ENCODE measurements at regions not wholly inside any gene's neighbourhood (a gene's known extent, or its start where the extent isn't known, plus 50 kb on each side); places are given as distances from the start of the nearest gene placed in this dataset.
"Not testable (repeated sequence)": the region's sequence is repeated elsewhere in the genome, so short reads cannot be mapped to it uniquely, and the experiment has no call there.

DNA sequence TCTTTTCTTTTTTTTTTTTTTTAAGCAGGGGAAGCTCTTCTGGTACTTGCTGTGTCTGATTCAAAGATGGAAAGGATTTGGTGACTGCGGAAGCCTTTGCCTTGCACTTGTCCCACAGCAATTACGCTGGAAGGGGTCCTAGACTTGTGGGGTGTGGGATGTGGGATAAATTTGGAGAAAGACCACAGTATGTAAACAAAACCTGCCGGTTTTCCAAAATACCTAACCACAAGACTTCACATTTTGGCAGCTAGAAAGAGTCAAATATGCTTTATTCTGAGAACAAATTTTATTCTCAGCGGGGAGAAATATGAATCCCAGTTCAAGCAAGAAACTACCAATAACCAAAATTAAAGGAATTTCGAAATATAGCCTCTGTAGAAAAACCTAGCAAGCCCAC lies 176.5 kb downstream of the SPRY2 start:
- Mint-ChIP-seq H3K4me3 (ENCODE audit: unreplicated experiment) (no peak overlapping the region), H3K27ac (ENCODE audit: unreplicated experiment) (no peak overlapping the region), H3K4me1 (ENCODE audit: low read depth) (no peaks in the 10 kb centered on the region), H3K9me3 (ENCODE audit: low read depth) (no peaks in the 10 kb centered on the region), H3K36me3 (ENCODE audit: low read depth) (no peaks in the 10 kb centered on the region), H3K27me3 (ENCODE audit: low read depth) (no peaks in the 10 kb centered on the region)
- TF ChIP-seq, protein P1, sequence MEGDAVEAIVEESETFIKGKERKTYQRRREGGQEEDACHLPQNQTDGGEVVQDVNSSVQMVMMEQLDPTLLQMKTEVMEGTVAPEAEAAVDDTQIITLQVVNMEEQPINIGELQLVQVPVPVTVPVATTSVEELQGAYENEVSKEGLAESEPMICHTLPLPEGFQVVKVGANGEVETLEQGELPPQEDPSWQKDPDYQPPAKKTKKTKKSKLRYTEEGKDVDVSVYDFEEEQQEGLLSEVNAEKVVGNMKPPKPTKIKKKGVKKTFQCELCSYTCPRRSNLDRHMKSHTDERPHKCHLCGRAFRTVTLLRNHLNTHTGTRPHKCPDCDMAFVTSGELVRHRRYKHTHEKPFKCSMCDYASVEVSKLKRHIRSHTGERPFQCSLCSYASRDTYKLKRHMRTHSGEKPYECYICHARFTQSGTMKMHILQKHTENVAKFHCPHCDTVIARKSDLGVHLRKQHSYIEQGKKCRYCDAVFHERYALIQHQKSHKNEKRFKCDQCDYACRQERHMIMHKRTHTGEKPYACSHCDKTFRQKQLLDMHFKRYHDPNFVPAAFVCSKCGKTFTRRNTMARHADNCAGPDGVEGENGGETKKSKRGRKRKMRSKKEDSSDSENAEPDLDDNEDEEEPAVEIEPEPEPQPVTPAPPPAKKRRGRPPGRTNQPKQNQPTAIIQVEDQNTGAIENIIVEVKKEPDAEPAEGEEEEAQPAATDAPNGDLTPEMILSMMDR (IDR thresholded peaks at IDR 0.05), result no peak
- DNase-seq (ENCODE audit: low spot score), result no peak

DNA sequence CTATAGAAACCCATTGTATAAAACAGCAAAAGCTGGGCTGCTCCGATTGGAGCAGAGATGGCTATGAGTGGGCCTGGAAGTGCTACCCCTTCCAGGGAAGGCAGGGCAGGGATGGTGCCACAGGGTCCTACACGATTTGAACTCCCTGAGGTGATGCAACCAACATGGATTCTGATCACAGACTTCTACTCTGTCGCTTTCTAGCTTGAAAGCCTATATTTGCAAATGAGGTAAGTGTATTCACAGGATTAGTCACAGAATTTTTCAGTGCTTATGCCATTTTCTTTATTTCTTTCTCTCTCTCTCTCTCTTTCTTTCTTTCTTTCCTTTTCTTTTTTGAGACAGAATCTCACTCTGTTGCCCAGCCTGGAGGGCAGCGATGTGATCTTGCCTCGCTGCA lies 179.0 kb downstream of the SPRY2 start:
- peaks cover 10% of the 10 kb centered on the region for H3K4me1 Mint-ChIP-seq (ENCODE audit: low read depth)
- TF ChIP-seq, protein P1 (IDR thresholded peaks at IDR 0.05), result no peak
- no peak overlapping the region for H3K27ac Mint-ChIP-seq (ENCODE audit: unreplicated experiment)
- no peaks in the 10 kb centered on the region for H3K9me3 Mint-ChIP-seq (ENCODE audit: low read depth)
- H3K36me3 Mint-ChIP-seq (ENCODE audit: low read depth), result no peaks in the 10 kb centered on the region
- no peak for DNase-seq (ENCODE audit: low spot score)
- H3K27me3 Mint-ChIP-seq (ENCODE audit: low read depth), result no peaks in the 10 kb centered on the region
- no peak overlapping the region for H3K4me3 Mint-ChIP-seq (ENCODE audit: unreplicated experiment)

DNA sequence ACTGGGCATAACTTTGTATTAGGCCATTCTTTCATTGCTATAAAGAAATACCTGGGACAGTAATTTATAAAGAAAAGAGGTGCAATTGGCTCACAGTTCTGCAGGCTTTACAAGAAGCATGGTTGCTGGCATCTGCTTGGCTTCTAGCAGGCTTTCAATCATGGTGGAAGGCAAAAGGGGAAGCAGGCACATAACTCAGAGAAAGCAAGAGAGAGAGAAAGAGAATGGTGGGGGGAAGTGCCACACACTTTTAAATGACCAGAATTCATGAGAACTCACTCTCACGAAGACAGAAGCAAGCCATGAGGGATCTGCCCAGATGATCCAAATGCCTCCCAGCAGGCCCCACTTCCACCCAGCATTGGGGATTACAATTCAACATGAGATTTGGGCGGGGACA lies 179.7 kb downstream of the SPRY2 start:
- H3K27me3 Mint-ChIP-seq (ENCODE audit: low read depth), result no peaks in the 10 kb centered on the region
- no peak overlapping the region for H3K27ac Mint-ChIP-seq (ENCODE audit: unreplicated experiment)

DNA sequence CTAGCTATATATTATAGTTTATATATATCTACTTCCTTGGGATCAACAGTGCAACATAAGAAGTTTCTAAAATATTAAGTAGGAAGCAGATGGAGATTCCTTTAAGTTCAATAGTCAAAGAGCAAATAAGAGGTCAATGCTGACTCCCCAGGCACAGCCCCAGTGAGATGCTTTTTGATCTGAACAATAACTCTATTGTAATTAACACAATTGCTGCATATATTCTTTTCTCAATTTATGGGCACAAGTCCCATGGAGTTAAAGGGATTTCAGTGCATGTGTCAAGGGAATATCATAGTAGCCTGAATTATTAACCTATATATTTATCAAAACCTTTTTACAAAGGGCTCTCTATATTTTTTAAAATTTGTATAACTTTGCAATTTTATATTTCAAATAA lies 180.8 kb downstream of the SPRY2 start:
- no peak for DNase-seq (ENCODE audit: low spot score)
- TF ChIP-seq, protein P1 (IDR thresholded peaks at IDR 0.05), result no peak
- Mint-ChIP-seq H3K36me3 (ENCODE audit: low read depth) (no peaks in the 10 kb centered on the region), H3K4me1 (ENCODE audit: low read depth) (peaks cover 14% of the 10 kb centered on the region), H3K4me3 (ENCODE audit: unreplicated experiment) (no peak overlapping the region), H3K9me3 (ENCODE audit: low read depth) (no peaks in the 10 kb centered on the region), H3K27ac (ENCODE audit: unreplicated experiment) (no peak overlapping the region), H3K27me3 (ENCODE audit: low read depth) (no peaks in the 10 kb centered on the region)

More for the DNA sequence above, 179.7 kb downstream of the SPRY2 start:
- Mint-ChIP-seq H3K9me3 (ENCODE audit: low read depth) (no peaks in the 10 kb centered on the region), H3K4me1 (ENCODE audit: low read depth) (peaks cover 14% of the 10 kb centered on the region), H3K4me3 (ENCODE audit: unreplicated experiment) (no peak overlapping the region), H3K36me3 (ENCODE audit: low read depth) (no peaks in the 10 kb centered on the region)
- no peak for DNase-seq (ENCODE audit: low spot score)
- TF ChIP-seq, protein P1 (IDR thresholded peaks at IDR 0.05), result no peak

DNA sequence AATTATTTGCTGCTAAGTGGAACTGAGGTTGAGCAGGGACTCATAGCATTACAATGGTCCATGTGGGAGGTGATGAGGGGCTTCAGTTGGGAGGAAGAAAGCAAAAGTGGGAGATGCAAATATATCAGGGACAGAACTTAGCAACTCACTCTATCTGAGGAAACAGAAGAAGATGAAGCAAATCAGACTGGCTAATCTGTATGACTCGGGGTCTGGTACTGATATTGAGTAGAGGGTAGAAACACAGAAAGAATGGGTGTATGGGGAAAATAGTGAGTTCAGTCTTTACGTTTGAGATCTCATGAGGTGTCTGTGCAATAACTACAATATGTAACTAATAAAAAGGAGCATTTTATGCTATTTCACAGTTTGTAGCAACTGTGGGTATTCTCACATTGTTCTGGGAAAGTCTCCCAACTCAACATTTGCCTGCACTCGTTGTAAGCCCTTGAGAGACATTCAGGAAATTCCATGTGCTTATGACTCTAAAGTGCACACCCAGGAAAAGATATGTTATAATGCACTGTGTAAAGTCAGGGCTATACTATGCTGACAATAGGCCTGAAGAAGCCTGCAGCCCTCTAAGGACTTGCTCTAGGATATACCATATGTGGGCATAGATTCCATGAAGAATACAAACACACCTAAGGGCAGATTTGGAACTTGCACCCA lies 183.5 kb downstream of the SPRY2 start:
- no peaks in the 10 kb centered on the region for H3K27me3 Mint-ChIP-seq (ENCODE audit: low read depth)
- peak overlapping the region; percentile 39 for H3K27ac Mint-ChIP-seq (ENCODE audit: unreplicated experiment)
- H3K36me3 Mint-ChIP-seq (ENCODE audit: low read depth), result no peaks in the 10 kb centered on the region
- TF ChIP-seq, protein P1 (IDR thresholded peaks at IDR 0.05), result no peak
- H3K9me3 Mint-ChIP-seq (ENCODE audit: low read depth), result no peaks in the 10 kb centered on the region
- peaks cover 14% of the 10 kb centered on the region for H3K4me1 Mint-ChIP-seq (ENCODE audit: low read depth)
- no peak for DNase-seq (ENCODE audit: low spot score)
- H3K4me3 Mint-ChIP-seq (ENCODE audit: unreplicated experiment), result no peak overlapping the region

DNA sequence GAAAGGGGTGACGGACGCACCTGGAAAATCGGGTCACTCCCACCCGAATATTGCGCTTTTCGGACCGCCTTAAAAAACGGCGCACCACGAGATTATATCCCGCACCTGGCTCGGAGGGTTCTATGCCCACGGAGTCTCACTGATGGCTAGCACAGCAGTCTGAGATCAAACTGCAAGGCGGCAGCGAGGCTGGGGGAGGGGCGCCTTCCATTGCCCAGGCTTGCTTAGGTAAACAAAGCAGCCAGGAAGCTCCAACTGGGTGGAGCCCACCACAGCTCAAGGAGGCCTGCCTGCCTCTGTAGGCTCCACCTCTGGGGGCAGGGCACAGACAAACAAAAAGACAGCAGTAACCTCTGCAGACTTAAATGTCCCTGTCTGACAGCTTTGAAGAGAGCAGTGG lies 188.8 kb downstream of the SPRY2 start:
- not testable (repeated sequence) for H3K27me3 Mint-ChIP-seq (ENCODE audit: low read depth); DNase-seq (ENCODE audit: low spot score); H3K4me3 Mint-ChIP-seq (ENCODE audit: unreplicated experiment); H3K27ac Mint-ChIP-seq (ENCODE audit: unreplicated experiment); H3K4me1 Mint-ChIP-seq (ENCODE audit: low read depth); H3K36me3 Mint-ChIP-seq (ENCODE audit: low read depth); H3K9me3 Mint-ChIP-seq (ENCODE audit: low read depth)
